Esophagus squamous epithelium (tissue), 5 donors: ENCODE measurements at regions not wholly inside any gene's neighbourhood (a gene's known extent, or its start where the extent isn't known, plus 50 kb on each side); places are given as distances from the start of the nearest gene placed in this dataset.

Source experiments
- DNase-seq: peaks from one replicate; lab custom pipeline; 2025; lab: John Stamatoyannopoulos, UW
- H3K27ac ChIP-seq, 4 donors: fragments of 200-600 bp; sonication (generic); one replicate each; pipeline ENCODE4 v1.5.1; 2016 to 2019; ENCODE audit warnings: mild to moderate bottlenecking in 1 of 4
- H3K27me3 ChIP-seq, 4 donors: fragments of 200-600 bp; sonication (generic); 1 replicate in 3 of 4; 2 replicates in 1 of 4; pipeline versions ENCODE4 v1.5.1 to v1.6.0; 2017 to 2021; ENCODE audit warnings: antibody characterized with exemption in 1 of 4
- H3K36me3 ChIP-seq, 3 donors: fragments of 200-600 bp; sonication (generic); one replicate each; pipeline ENCODE4 v1.5.1; 2016 to 2019
- H3K4me1 ChIP-seq, 3 donors: fragments of 200-600 bp; sonication (generic); one replicate each; pipeline ENCODE4 v1.5.1; 2017 to 2019
- H3K4me3 ChIP-seq, 4 donors: fragments of 200-600 bp; sonication (generic); 1 replicate in 3 of 4; 2 replicates in 1 of 4; pipeline ENCODE4 v1.5.1; 2016 to 2019; ENCODE audit warnings: mild to moderate bottlenecking in 2 of 4, moderate library complexity in 1 of 4
- H3K9me3 ChIP-seq, 3 donors: fragments of 200-600 bp; sonication (generic); one replicate each; pipeline ENCODE4 v1.5.1; 2016 to 2019
- CTCF ChIP-seq, 6 experiments: fragments of 450-650 bp in 4 of 6; fragments of 200-600 bp in 2 of 6; sonication (generic) in 2 of 6; IDR thresholded peaks; one replicate each; pipeline ENCODE4 v1.5.1; 2016 to 2019; ENCODE audit warnings: antibody characterized with exemption in 6 of 6, mild to moderate bottlenecking in 4 of 6, moderate library complexity in 4 of 6
- POLR2A ChIP-seq, 4 donors: fragments of 450-650 bp; IDR thresholded peaks; one replicate each; pipeline ENCODE4 v1.6.1; 2017; ENCODE audit warnings: antibody characterized with exemption in 4 of 4, mild to moderate bottlenecking in 4 of 4, moderate library complexity in 3 of 4
- WGBS, 2 donors: methylation state at CpG; one replicate each; pipeline ENCODE4 v1.1.5; 2018; 5-methylcytosine and 5-hydroxymethylcytosine counted together
- intact Hi-C: fragments of 100-400 bp; cut with DNase I; formaldehyde crosslinking; loops from one replicate; pipeline ENCODE4 v1.15.0; 2022
- donor health status: DM: yes; HTN: yes; CAD: no.

GRCh38 chr11:11170352-11171084 lies 182.5 kb downstream of the CSNK2A3 start:
- no peak for TF ChIP-seq CTCF (IDR thresholded peaks at IDR 0.05)
- no peak for TF ChIP-seq POLR2A (IDR thresholded peaks at IDR 0.05)
- H3K4me1 ChIP-seq, result peaks cover 0 to 20% (median 3%) of the 10 kb centered on the region in 3 donors
- DNase-seq, result no peak
- no peaks in the 10 kb centered on the region for H3K9me3 ChIP-seq
- peak overlapping the region in 3 of 4 donors; percentile 12 to 72 (median 26) for H3K27ac ChIP-seq
- H3K36me3 ChIP-seq, result no peaks in the 10 kb centered on the region
- WGBS, 2 donors, result 47 to 82% methylated on average over 1 to 2 of the region's 2 CpGs
- H3K4me3 ChIP-seq, result no peak overlapping the region
- H3K27me3 ChIP-seq, result no peaks in the 10 kb centered on the region
- intact Hi-C loops, result no loop called here

GRCh38 chr11:11169715-11170351 lies 183.2 kb downstream of the CSNK2A3 start:
- Histone ChIP-seq H3K27ac (peak overlapping the region in 1 of 4 donors; percentile 12), H3K4me3 (no peak overlapping the region), H3K36me3 (no peaks in the 10 kb centered on the region), H3K9me3 (no peaks in the 10 kb centered on the region), H3K27me3 (no peaks in the 10 kb centered on the region), H3K4me1 (peaks cover 0 to 20% (median 3%) of the 10 kb centered on the region in 3 donors)
- no peak for TF ChIP-seq CTCF (IDR thresholded peaks at IDR 0.05)
- no peak for TF ChIP-seq POLR2A (IDR thresholded peaks at IDR 0.05)
- 100% methylated on average over 3 of the region's 4 CpGs; no CpG with 5 or more reads in 1 of the 2 donors for WGBS, 2 donors
- DNase-seq, result no peak
- intact Hi-C loops, result no loop called here

- no peak overlapping the region for H3K4me3 ChIP-seq
- no peak for TF ChIP-seq POLR2A (IDR thresholded peaks at IDR 0.05)
- no peak for TF ChIP-seq CTCF (IDR thresholded peaks at IDR 0.05)
- H3K27me3 ChIP-seq, result no peaks in the 10 kb centered on the region
- peaks cover 0 to 28% (median 3%) of the 10 kb centered on the region in 3 donors for H3K4me1 ChIP-seq
- H3K36me3 ChIP-seq, result no peaks in the 10 kb centered on the region
- H3K27ac ChIP-seq, result peak overlapping the region in 1 of 4 donors; percentile 34
- intact Hi-C loops, result no loop called here
- DNase-seq, result no peak
- 22 to 46% methylated on average over 3 of the region's 3 CpGs for WGBS, 2 donors
- H3K9me3 ChIP-seq, result no peaks in the 10 kb centered on the region
These were observed 185.2 kb downstream of the CSNK2A3 start for GRCh38 chr11:11167806-11168205.

DNA sequence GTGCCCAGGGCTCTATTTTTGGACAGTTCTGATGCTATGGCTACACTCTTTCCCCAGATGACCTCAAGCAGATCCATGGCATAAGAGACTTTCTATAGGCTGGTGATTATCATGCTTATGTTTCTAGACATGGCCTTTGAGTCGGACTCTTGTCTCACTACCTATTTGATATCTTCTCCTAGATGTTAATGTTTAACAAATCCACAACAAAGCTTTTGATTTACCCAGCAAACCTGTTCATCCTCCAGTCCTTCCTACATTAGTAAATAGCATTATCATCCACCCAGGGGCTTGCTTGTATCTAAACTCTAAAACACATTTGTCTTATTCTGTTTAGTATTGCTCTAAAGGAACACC lies 188.7 kb downstream of the CSNK2A3 start:
- 60 to 94% methylated on average over 1 of the region's 1 CpG for WGBS, 2 donors
- H3K27ac ChIP-seq, result peak overlapping the region in 3 of 4 donors; percentile 25 to 60 (median 51)
- TF ChIP-seq POLR2A (IDR thresholded peaks at IDR 0.05) (no peak), CTCF (IDR thresholded peaks at IDR 0.05) (no peak)

GRCh38 chr11:11163669-11164333 lies 189.2 kb downstream of the CSNK2A3 start:
- intact Hi-C loops, result no loop called here
- no peak for DNase-seq
- TF ChIP-seq POLR2A (IDR thresholded peaks at IDR 0.05) (no peak), CTCF (IDR thresholded peaks at IDR 0.05) (no peak)
- Histone ChIP-seq H3K4me1 (peaks cover 0 to 18% (median 0%) of the 10 kb centered on the region in 3 donors), H3K4me3 (no peak overlapping the region), H3K36me3 (no peaks in the 10 kb centered on the region), H3K9me3 (no peaks in the 10 kb centered on the region), H3K27me3 (no peaks in the 10 kb centered on the region), H3K27ac (peak overlapping the region in 3 of 4 donors; percentile 25 to 60 (median 51))
- WGBS, 2 donors, result 65 to 77% methylated on average over 4 of the region's 4 CpGs

More for the DNA sequence above, 188.7 kb downstream of the CSNK2A3 start:
- Histone ChIP-seq H3K4me1 (peaks cover 0 to 18% (median 0%) of the 10 kb centered on the region in 3 donors), H3K27me3 (no peaks in the 10 kb centered on the region), H3K4me3 (no peak overlapping the region), H3K36me3 (no peaks in the 10 kb centered on the region), H3K9me3 (no peaks in the 10 kb centered on the region)
- DNase-seq, result no peak
- intact Hi-C loops, result no loop called here
